ENCODE measurements at regions not wholly inside any gene's neighbourhood (a gene's known extent, or its start where the extent isn't known, plus 50 kb on each side); places are given as distances from the start of the nearest gene placed in this dataset.

GRCh38 chr2:51959696-51960095, 927.8 kb upstream of the NRXN1 start:
- H3K27ac Mint-ChIP-seq, result no peak overlapping the region
- TF ChIP-seq CTCF (IDR thresholded peaks at IDR 0.05; ENCODE audit: unreplicated experiment), result no peak
- H3K36me3 Mint-ChIP-seq (ENCODE audit: insufficient read depth), result no peaks in the 10 kb centered on the region
- peaks cover 1% of the 10 kb centered on the region for H3K9me3 Mint-ChIP-seq (ENCODE audit: low read depth)
- no peak overlapping the region for H3K4me3 Mint-ChIP-seq (ENCODE audit: low read depth)
- DNase-seq (ENCODE audit: low spot score, unreplicated experiment), result no peak
- H3K27me3 Mint-ChIP-seq, result no peaks in the 10 kb centered on the region
- no peaks in the 10 kb centered on the region for H3K4me1 Mint-ChIP-seq (ENCODE audit: low read depth)

DNA sequence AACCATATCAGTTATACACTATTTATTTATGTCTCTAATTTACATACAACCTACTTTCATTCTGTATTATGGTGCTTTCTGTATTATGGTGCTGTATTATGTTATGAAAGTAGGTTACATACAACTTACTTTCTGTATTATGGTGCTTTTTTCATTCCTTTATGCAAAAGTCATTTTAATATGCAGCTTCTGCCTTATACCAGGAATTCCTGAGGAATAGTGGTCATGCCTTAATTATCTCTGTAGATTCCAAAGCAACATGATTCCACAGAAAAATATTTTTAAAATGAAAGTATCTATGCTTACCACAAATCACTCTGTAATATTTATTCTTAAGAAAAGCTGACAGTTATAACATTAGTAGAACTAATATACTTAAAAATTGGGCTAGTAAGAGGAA, 922.0 kb upstream of the NRXN1 start:
- H3K9me3 Mint-ChIP-seq (ENCODE audit: low read depth), result peaks cover 25% of the 10 kb centered on the region
- H3K27ac Mint-ChIP-seq, result no peak overlapping the region
- H3K27me3 Mint-ChIP-seq, result no peaks in the 10 kb centered on the region
- TF ChIP-seq CTCF (IDR thresholded peaks at IDR 0.05; ENCODE audit: unreplicated experiment), result no peak
- H3K4me1 Mint-ChIP-seq (ENCODE audit: low read depth), result no peaks in the 10 kb centered on the region
- H3K36me3 Mint-ChIP-seq (ENCODE audit: insufficient read depth), result peaks cover 6% of the 10 kb centered on the region
- no peak for DNase-seq (ENCODE audit: low spot score, unreplicated experiment)
- no peak overlapping the region for H3K4me3 Mint-ChIP-seq (ENCODE audit: low read depth)

GRCh38 chr2:51921076-51921475, 889.1 kb upstream of the NRXN1 start:
- Mint-ChIP-seq H3K4me1 (ENCODE audit: low read depth) (no peaks in the 10 kb centered on the region), H3K27ac (no peak overlapping the region), H3K9me3 (ENCODE audit: low read depth) (peaks cover 14% of the 10 kb centered on the region), H3K4me3 (ENCODE audit: low read depth) (no peak overlapping the region), H3K36me3 (ENCODE audit: insufficient read depth) (no peaks in the 10 kb centered on the region), H3K27me3 (no peaks in the 10 kb centered on the region)
- no peak for DNase-seq (ENCODE audit: low spot score, unreplicated experiment)
- no peak for TF ChIP-seq CTCF (IDR thresholded peaks at IDR 0.05; ENCODE audit: unreplicated experiment)

DNA sequence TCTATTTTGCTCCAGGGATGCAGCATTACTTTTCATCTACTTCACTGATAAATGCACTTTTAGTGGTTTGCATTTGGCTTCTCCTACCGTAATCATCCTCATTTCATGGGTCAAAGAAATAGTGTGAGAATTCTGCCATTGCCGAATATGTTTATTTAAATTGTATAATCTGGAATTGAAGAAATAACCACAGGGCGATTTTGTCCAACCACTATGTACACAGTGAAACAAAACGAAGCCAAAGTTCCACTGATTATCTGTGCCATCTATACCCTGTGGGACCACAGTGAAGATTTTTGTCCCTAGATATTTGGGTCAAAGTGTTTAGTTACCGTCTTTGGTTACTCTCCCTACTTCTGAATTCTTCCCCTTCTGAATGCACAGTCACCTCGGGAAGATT, 888.6 kb upstream of the NRXN1 start:
- no peaks in the 10 kb centered on the region for H3K27me3 Mint-ChIP-seq
- peaks cover 15% of the 10 kb centered on the region for H3K9me3 Mint-ChIP-seq (ENCODE audit: low read depth)
- no peaks in the 10 kb centered on the region for H3K36me3 Mint-ChIP-seq (ENCODE audit: insufficient read depth)
- no peak overlapping the region for H3K27ac Mint-ChIP-seq
- no peak overlapping the region for H3K4me3 Mint-ChIP-seq (ENCODE audit: low read depth)
- DNase-seq (ENCODE audit: low spot score, unreplicated experiment), result no peak
- no peaks in the 10 kb centered on the region for H3K4me1 Mint-ChIP-seq (ENCODE audit: low read depth)
- TF ChIP-seq CTCF (IDR thresholded peaks at IDR 0.05; ENCODE audit: unreplicated experiment), result no peak

DNA sequence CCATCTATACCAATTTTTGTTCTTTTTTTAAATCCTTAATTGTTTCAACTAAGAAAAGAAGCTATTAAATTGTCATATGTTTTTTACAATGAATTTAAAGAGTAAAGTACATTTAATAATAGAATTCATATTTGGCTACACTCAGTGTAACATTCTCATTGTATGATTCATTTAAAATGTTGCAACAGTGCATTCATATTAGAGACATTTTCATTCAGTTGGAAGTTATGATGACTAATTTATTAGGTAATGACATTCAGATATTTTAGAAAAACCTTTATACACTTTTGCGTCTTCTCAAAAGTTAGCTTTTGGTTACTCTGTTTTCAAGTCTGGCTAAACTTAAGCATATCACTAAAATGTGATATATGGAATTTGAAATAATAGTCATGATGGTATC, 887.5 kb upstream of the NRXN1 start:
- no peak for DNase-seq (ENCODE audit: low spot score, unreplicated experiment)
- H3K27me3 Mint-ChIP-seq, result no peaks in the 10 kb centered on the region
- no peak for TF ChIP-seq CTCF (IDR thresholded peaks at IDR 0.05; ENCODE audit: unreplicated experiment)
- H3K36me3 Mint-ChIP-seq (ENCODE audit: insufficient read depth), result no peaks in the 10 kb centered on the region
- no peaks in the 10 kb centered on the region for H3K4me1 Mint-ChIP-seq (ENCODE audit: low read depth)
- H3K9me3 Mint-ChIP-seq (ENCODE audit: low read depth), result peaks cover 20% of the 10 kb centered on the region
- no peak overlapping the region for H3K4me3 Mint-ChIP-seq (ENCODE audit: low read depth)
- H3K27ac Mint-ChIP-seq, result no peak overlapping the region

Measured in progenitor cell of endocrine pancreas (in vitro differentiated cells).